ENCODE measurements at regions not wholly inside any gene's neighbourhood (a gene's known extent, or its start where the extent isn't known, plus 50 kb on each side); places are given as distances from the start of the nearest gene placed in this dataset.

DNA sequence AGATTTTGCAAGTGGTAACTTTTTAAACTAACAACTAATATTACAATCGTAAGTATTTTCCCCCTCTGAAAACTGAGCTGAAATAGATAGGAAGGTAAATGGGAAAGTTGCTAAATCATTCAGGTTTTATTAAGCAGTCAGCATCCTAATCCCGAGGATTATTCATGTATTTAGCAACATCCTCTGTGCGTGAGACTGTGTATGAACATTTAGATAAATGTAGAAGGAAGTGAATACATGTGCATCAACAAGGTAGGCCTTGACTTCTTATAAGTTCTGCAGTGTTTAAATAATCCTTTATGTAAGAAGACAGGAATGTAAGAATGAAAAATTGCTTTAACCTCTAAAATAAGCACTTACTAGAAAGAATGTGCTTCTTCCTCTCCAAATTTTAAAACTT, 745.9 kb upstream of the TENM4 start:
- TF ChIP-seq, protein P1, sequence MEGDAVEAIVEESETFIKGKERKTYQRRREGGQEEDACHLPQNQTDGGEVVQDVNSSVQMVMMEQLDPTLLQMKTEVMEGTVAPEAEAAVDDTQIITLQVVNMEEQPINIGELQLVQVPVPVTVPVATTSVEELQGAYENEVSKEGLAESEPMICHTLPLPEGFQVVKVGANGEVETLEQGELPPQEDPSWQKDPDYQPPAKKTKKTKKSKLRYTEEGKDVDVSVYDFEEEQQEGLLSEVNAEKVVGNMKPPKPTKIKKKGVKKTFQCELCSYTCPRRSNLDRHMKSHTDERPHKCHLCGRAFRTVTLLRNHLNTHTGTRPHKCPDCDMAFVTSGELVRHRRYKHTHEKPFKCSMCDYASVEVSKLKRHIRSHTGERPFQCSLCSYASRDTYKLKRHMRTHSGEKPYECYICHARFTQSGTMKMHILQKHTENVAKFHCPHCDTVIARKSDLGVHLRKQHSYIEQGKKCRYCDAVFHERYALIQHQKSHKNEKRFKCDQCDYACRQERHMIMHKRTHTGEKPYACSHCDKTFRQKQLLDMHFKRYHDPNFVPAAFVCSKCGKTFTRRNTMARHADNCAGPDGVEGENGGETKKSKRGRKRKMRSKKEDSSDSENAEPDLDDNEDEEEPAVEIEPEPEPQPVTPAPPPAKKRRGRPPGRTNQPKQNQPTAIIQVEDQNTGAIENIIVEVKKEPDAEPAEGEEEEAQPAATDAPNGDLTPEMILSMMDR (conservative IDR thresholded peaks at IDR 0.05; ENCODE audit: low read length) = no peak
- H3K4me3 ChIP-seq (ENCODE audit: low read length) = no peak overlapping the region
- DNase-seq (ENCODE audit: low read depth) = peak; percentile 14

DNA sequence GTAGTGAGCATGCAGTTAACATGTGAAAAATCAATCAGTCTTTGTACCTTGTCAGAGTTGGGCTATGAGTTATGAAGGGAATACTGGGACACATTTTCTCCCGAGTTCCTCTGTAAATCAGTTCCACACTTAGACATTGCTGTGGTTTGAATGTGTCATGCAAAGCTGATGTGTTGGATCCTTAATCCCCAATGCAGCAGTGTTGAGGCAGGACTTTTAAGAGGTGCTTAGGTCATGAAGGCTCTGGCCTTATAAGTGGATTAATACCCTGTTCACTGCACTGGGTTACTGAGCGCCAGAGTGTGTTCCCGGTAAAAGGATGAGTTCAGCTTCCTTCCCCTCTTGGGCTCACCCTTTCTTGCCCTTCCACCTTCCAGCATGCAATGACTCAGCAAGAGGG, 742.1 kb upstream of the TENM4 start:
- TF ChIP-seq, protein P1 (conservative IDR thresholded peaks at IDR 0.05; ENCODE audit: low read length) = no peak

DNA sequence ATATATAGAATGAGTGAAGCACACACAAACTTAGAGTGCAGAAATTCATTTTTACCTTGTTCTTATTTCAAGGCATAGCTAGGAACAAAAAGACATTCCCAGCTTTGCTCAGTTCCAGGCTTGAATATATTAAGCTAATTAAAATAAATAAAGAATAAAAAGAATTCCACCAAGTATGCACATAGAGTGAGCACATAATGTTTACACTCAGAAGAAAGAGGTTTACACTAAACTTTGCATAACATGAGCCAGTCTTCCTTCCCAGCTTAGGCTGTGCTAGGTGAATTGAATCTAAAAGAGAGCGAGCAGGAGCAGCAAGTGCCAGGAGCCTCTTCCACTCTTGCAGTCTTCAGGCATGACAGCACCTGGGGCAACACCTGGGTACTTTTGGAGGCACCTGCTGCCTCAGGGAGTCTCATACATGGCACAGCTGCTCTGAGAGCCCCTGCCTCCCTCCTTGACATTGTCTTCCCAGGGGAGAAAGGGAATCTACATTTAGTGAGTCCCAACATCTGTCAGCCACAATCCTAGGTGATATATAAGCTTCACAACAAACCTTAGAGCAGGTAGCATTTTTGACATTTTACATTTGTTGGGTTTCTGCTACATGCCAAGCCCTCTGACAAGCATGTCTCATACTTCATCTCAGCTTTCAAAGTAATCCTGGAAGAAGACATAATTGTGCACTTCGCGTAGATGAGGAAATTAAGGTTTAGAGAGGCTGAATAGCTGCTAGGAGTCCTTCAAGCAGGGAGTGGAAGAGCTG, 732.7 kb upstream of the TENM4 start:
- H3K4me3 ChIP-seq (ENCODE audit: low read length) = no peak overlapping the region
- TF ChIP-seq, protein P1 (conservative IDR thresholded peaks at IDR 0.05; ENCODE audit: low read length) = no peak
- DNase-seq (ENCODE audit: low read depth) = no peak

More for the DNA sequence above, 742.1 kb upstream of the TENM4 start:
- DNase-seq (ENCODE audit: low read depth) = peak; percentile 25
- no peak overlapping the region for H3K4me3 ChIP-seq (ENCODE audit: low read length)

DNA sequence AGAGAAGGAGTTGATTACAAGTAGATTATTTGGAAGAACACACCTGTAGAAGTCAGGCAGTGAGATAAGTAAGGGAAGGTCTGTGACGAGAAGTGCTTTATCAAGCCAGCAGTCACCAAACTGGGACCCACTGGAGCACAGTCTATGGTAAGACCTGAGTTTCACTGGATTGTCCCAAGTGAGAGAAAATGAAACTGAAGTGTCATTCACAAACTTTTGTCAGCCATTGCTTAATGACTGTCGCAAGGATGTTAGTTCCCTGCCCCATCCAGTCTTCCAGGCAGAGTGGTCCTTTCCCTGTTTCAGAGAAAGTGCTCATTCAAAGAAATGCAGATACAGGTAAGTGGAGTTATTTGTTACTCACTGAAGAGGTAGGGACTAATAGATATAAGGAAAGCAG, 728.0 kb upstream of the TENM4 start:
- no peak overlapping the region for H3K4me3 ChIP-seq (ENCODE audit: low read length)
- DNase-seq (ENCODE audit: low read depth) = no peak
- TF ChIP-seq, protein P1 (conservative IDR thresholded peaks at IDR 0.05; ENCODE audit: low read length) = no peak

DNA sequence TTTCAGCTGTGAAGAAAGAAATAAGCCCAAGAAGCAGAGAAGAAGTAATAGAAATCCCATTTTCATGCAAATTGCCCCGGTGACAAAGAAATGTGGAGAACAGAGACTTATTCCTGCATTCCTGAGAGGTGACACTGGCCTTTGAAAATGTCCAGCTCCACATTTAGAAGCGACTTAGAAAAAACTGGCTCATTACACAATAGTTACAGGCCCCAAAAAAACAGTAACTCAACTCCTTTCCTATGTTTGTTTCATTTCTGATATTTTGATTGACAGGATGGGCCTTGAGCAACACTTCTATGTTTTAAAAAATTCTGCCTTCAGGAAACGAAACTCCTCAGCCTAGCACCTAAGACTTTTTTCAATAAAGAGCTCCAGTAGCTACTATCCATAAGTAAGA, 726.9 kb upstream of the TENM4 start:
- H3K4me3 ChIP-seq (ENCODE audit: low read length) = no peak overlapping the region
- DNase-seq (ENCODE audit: low read depth) = peak; percentile 49

DNA sequence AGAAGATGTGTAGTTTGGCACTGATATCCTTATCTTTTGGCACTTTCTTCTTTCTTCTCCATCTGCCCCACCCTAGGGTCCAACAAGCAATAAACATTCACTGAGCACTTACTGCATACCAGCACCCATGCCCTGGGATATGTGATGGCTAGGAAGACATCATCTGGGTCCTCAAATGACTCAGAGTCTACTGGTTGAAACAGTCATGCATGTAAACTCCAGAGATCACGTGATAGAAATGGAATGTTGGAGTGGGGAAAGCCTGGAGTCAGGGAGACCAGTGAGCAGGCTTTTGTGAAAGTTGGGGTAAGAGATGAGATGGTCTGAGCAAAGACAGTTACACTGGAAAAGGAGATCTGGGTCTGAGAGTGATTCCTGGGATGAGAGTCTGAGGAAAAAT, 724.9 kb upstream of the TENM4 start:
- TF ChIP-seq, protein P1 (conservative IDR thresholded peaks at IDR 0.05; ENCODE audit: low read length) = no peak
- DNase-seq (ENCODE audit: low read depth) = peak; percentile 49
- no peak overlapping the region for H3K4me3 ChIP-seq (ENCODE audit: low read length)

More for the DNA sequence above, 726.9 kb upstream of the TENM4 start:
- TF ChIP-seq, protein P1 (conservative IDR thresholded peaks at IDR 0.05; ENCODE audit: low read length) = no peak

DNA sequence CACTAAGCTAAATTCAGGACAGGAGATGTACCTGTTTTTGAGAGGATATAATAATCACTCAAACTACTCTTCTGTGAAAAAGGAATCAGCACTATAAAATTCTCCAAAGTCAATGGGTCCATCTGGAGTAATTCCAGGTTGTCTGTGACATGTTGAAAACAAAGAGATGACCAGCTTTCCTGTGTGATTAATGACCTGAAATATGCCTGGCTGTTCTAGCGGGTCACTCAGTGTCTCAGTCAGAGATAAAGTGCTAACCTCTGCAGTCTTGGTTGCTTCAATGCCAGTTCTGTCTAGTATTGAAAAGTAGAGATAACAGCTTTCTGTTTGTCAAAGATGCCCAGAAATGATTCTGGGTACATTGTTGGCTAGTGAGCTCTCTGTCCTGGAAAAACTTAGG, 722.6 kb upstream of the TENM4 start:
- no peak for DNase-seq (ENCODE audit: low read depth)
- H3K4me3 ChIP-seq (ENCODE audit: low read length) = no peak overlapping the region
- TF ChIP-seq, protein P1 (conservative IDR thresholded peaks at IDR 0.05; ENCODE audit: low read length) = no peak
